ENCODE measurements at regions not wholly inside any gene's neighbourhood (a gene's known extent, or its start where the extent isn't known, plus 50 kb on each side); places are given as distances from the start of the nearest gene placed in this dataset.

DNA sequence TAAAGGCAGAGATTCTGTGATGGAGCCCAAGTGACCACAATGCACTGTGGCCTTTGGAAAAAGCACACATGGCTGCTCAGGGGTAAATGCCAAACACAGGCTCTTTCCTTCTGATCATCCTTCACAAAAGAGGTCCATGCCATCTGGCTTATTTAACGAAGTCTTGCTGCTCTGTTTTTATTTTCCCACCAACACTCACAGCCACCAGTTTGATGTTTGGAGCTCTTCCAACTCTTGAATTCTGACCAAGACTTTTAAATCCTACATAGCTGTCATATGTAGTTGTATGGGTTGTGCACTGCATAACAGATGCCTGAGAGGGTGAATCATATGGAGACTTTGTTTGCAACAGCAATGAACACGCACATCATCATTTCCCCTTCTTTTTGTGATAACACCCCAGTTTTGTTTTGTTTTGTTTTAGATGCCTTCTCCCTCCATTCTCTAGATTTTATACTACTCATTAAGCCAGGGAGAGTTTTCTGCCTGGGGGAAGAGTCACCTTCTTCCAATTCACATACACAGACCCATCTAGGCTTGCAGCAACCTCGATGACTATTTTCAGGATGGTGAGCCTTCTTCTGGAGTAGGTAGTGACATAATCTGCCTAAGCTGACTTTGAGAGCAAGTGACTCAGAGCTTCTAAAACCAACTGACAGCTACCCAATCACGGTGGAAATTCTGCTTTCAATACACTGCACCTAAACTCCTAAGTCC is 145.2 kb upstream of the WSCD2 start:
- Histone ChIP-seq H2BK15ac (ENCODE audit: low read depth, low read length) (no peak overlapping the region), H3K9ac (ENCODE audit: low read depth, low read length) (no peak overlapping the region), H4K8ac (ENCODE audit: low read depth in 2 of 2, low read length in 2 of 2) (no peak overlapping the region), H3K18ac (ENCODE audit: low read depth, low read length) (no peak overlapping the region), H3K4ac (ENCODE audit: low read depth, low read length) (no peak overlapping the region), H2BK5ac (ENCODE audit: low read depth, low read length, poor library complexity, severe bottlenecking) (no peak overlapping the region), H3K23ac (ENCODE audit: low read depth, low read length) (no peak overlapping the region), H3K27me3 (ENCODE audit: control insufficient read depth, insufficient read depth, low read length) (no peaks in the 10 kb centered on the region), H2AK5ac (ENCODE audit: low read depth, low read length) (no peak overlapping the region), H2BK120ac (ENCODE audit: low read depth, low read length) (no peak overlapping the region), H4K20me1 (ENCODE audit: insufficient read depth, low read length) (no peaks in the 10 kb centered on the region), H2AFZ (replicated peaks; ENCODE audit: low read length, poor library complexity) (no peak overlapping the region), H3K56ac (ENCODE audit: extremely low read depth, insufficient read depth, low read length) (no peak overlapping the region), H3K9me3 (ENCODE audit: control insufficient read depth, insufficient read depth, low read length) (no peaks in the 10 kb centered on the region), H4K5ac (ENCODE audit: low read depth, low read length) (no peak overlapping the region), H3K27ac (ENCODE audit: insufficient read depth, low read length) (no peak overlapping the region), H3K4me3 (ENCODE audit: insufficient read depth, low read depth, low read length) (no peak overlapping the region), H3K4me2 (ENCODE audit: low read depth, low read length) (no peak overlapping the region), H3K14ac (replicated peaks; ENCODE audit: low read depth, low read length) (no peak overlapping the region), H2AK9ac (replicated peaks; ENCODE audit: low read depth, low read length, poor library complexity) (no peak overlapping the region), H2BK20ac (ENCODE audit: low read depth, low read length) (no peak overlapping the region), H3K79me1 (ENCODE audit: low read depth in 1 of 2, low read length in 2 of 2) (no peaks in the 10 kb centered on the region), H3K36me3 (ENCODE audit: control insufficient read depth, insufficient read depth, low read length) (no peaks in the 10 kb centered on the region), H3K9me1 (ENCODE audit: insufficient read depth, low read length) (no peaks in the 10 kb centered on the region), H4K91ac (ENCODE audit: insufficient read depth, low read depth, low read length) (no peak overlapping the region), H3K4me1 (ENCODE audit: control insufficient read depth, insufficient read depth, low read length) (no peaks in the 10 kb centered on the region)
- WGBS, 2 experiments (ENCODE audit: extremely low coverage in 2 of 2, insufficient read length in 1 of 2): no CpG with 5 or more reads among the region's 4 CpGs
- intact Hi-C loops (cut with micrococcal nuclease): no loop called here
- ATAC-seq (ENCODE audit: low read depth): no peak
- dilution Hi-C loops (cut with HindIII; ENCODE audit: low sequenced_read_pairs, unreplicated experiment): no loop called here
- TF ChIP-seq MAZ (IDR thresholded peaks at IDR 0.05; ENCODE audit: borderline replicate concordance, low read depth, low read length) (no peak), BHLHE40 (IDR thresholded peaks at IDR 0.05; ENCODE audit: low read depth, low read length) (no peak), POLR2A (IDR thresholded peaks at IDR 0.05; ENCODE audit: low read depth, low read length) (no peak), RAD21 (IDR thresholded peaks at IDR 0.05; ENCODE audit: low read length) (no peak)
- TF ChIP-seq, protein P1, sequence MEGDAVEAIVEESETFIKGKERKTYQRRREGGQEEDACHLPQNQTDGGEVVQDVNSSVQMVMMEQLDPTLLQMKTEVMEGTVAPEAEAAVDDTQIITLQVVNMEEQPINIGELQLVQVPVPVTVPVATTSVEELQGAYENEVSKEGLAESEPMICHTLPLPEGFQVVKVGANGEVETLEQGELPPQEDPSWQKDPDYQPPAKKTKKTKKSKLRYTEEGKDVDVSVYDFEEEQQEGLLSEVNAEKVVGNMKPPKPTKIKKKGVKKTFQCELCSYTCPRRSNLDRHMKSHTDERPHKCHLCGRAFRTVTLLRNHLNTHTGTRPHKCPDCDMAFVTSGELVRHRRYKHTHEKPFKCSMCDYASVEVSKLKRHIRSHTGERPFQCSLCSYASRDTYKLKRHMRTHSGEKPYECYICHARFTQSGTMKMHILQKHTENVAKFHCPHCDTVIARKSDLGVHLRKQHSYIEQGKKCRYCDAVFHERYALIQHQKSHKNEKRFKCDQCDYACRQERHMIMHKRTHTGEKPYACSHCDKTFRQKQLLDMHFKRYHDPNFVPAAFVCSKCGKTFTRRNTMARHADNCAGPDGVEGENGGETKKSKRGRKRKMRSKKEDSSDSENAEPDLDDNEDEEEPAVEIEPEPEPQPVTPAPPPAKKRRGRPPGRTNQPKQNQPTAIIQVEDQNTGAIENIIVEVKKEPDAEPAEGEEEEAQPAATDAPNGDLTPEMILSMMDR (conservative IDR thresholded peaks at IDR 0.05; ENCODE audit: low read depth, low read length): no peak
- ChIA-PET CTCF (no interaction called here), POLR2A (ENCODE audit: unreplicated experiment) (no interaction called here)
- DNase-seq: no peak
- in situ Hi-C loops (cut with MboI; ENCODE audit: low sequenced_read_pairs): no loop called here
- BruUV-seq (replicated peaks): no TSS peak

Data from IMR-90 (cell line).